ENCODE measurements at regions not wholly inside any gene's neighbourhood (a gene's known extent, or its start where the extent isn't known, plus 50 kb on each side); places are given as distances from the start of the nearest gene placed in this dataset.

DNA sequence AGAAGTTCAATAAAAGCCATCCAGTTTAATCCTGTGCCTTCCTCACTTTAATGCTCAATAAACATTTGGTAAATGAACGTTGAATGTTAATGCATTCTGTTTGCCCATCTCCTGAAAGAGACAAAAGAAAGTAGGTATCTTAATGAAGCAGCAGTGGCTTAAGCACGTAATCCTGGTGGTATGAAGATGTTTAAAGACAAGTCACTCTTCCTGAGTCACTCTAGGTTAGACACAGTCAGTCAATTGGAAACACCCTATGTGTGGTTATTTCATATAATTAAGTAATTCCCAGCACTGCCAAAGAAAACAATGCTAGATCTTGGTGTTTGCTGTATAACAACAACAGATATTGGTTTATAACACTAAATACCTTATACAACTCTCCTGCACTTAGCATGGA, 334.0 kb upstream of the FMN2 start:
- Mint-ChIP-seq H3K27ac (no peak overlapping the region), H3K9me3 (peaks cover 11% of the 10 kb centered on the region), H3K4me3 (no peak overlapping the region), H3K4me1 (no peaks in the 10 kb centered on the region), H3K36me3 (ENCODE audit: low read depth) (no peaks in the 10 kb centered on the region), H3K27me3 (peaks cover 3% of the 10 kb centered on the region)
- intact Hi-C loops (cut with micrococcal nuclease): no loop called here
- no peak for DNase-seq

DNA sequence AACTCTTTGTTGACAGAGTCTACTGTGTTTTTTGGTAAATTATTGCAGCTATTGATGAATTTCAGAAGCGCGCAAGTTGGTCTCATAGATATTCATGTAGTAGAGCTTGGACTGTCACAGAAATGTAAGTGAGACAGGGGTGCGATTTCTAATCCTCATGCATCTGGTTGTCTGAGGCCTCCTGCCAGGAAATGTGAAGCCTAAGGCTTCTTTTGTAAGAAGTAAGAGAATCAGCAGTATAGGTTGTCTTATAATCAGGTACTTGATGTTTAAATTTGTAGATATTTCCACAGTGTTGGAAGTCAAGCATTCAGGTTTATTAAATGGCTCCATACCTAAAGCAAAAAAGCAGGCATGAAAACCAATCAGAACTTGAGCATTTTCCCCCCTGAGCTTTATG, 332.9 kb upstream of the FMN2 start:
- Mint-ChIP-seq H3K4me3 (no peak overlapping the region), H3K27me3 (peaks cover 3% of the 10 kb centered on the region), H3K4me1 (no peaks in the 10 kb centered on the region), H3K36me3 (ENCODE audit: low read depth) (no peaks in the 10 kb centered on the region), H3K9me3 (peaks cover 3% of the 10 kb centered on the region), H3K27ac (no peak overlapping the region)
- DNase-seq: no peak
- intact Hi-C loops (cut with micrococcal nuclease): no loop called here

DNA sequence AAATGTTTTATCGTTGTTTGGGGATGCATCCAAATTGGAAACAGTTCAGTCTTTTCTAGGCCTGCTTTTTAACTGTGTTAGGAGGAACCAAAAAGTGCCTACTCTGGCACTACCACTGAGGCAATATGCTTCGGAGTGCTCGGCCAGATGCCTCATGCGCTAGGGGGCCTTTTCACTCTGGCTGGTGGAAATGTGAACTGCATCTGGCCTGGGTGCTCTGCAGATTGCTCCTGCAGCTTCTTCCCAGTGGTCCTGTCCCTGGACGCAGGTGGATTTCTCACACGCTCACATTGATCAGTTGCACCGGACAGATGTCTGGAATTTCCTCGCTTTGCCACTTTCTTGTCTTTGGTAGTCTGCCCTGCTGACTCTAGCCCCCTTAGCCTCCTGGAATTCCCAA, 330.2 kb upstream of the FMN2 start:
- Mint-ChIP-seq H3K4me1 (no peaks in the 10 kb centered on the region), H3K36me3 (ENCODE audit: low read depth) (no peaks in the 10 kb centered on the region), H3K9me3 (no peaks in the 10 kb centered on the region), H3K27me3 (no peaks in the 10 kb centered on the region), H3K27ac (no peak overlapping the region), H3K4me3 (no peak overlapping the region)
- intact Hi-C loops (cut with micrococcal nuclease): no loop called here
- no peak for DNase-seq

DNA sequence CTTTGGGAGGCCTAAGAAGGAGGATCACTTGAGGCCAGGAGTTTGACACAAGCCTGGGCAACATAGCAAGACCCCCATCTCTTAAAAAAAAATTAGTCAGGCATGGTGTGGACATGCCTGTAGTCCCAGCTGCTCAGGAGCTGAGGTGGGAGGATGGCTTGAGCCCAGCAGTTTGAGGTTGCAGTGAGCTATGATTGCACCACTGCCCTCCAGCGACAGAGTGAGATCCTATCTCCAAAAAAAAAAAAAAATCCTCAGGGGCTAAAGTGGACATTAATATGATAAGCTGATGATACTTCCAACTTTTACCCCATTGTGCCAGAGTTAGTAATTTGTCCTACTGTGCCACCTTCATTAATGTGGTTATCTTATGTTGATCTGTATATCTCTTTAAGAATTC, 327.8 kb upstream of the FMN2 start:
- no peak for DNase-seq

DNA sequence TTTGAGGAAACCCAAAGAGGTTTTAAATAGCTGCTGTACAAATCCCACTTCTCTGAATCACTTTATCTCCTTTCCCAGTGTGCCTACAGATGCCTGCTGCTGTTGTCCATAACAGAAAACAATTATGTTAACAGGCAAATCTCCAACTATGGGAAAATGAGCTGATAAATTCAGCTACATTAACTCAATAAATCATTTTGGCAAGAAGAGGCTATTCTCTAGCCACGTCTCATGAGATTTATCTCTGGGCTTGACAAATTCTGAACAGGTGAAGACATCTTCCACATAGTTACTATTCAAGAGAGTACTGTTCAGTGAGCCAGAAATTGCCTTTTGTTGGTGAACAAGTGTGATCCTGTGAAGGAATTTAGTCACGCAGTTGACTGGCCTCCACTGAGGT, 327.1 kb upstream of the FMN2 start:
- H3K4me1 Mint-ChIP-seq: no peaks in the 10 kb centered on the region
- no peaks in the 10 kb centered on the region for H3K36me3 Mint-ChIP-seq (ENCODE audit: low read depth)
- H3K9me3 Mint-ChIP-seq: no peaks in the 10 kb centered on the region
- DNase-seq: no peak
- no peak overlapping the region for H3K4me3 Mint-ChIP-seq
- intact Hi-C loops (cut with micrococcal nuclease): no loop called here
- no peaks in the 10 kb centered on the region for H3K27me3 Mint-ChIP-seq
- H3K27ac Mint-ChIP-seq: no peak overlapping the region

More for the DNA sequence above, 327.8 kb upstream of the FMN2 start:
- H3K27me3 Mint-ChIP-seq: no peaks in the 10 kb centered on the region
- no peaks in the 10 kb centered on the region for H3K4me1 Mint-ChIP-seq
- no peak overlapping the region for H3K4me3 Mint-ChIP-seq
- H3K27ac Mint-ChIP-seq: no peak overlapping the region
- intact Hi-C loops (cut with micrococcal nuclease): no loop called here
- H3K36me3 Mint-ChIP-seq (ENCODE audit: low read depth): no peaks in the 10 kb centered on the region
- H3K9me3 Mint-ChIP-seq: no peaks in the 10 kb centered on the region

DNA sequence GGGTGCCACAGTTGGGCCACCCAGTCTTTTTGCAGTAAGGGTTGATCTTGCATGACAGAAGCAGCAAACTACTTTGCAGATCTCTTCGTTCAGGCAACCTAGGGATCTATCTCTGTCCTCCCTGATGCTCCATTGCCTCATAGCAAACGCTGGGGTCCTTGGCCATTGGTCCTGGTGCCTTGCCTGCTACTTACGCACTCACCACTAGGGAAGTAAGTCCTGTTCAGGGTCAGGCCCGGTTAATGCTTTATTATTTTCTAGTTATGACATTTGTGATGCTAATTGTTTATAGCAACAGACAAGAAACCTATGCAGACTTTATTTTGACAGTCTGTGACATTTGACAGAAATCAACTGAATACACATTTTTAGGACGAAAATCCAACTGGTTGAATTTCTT, 326.5 kb upstream of the FMN2 start:
- H3K9me3 Mint-ChIP-seq: no peaks in the 10 kb centered on the region
- no peak overlapping the region for H3K27ac Mint-ChIP-seq
- H3K36me3 Mint-ChIP-seq (ENCODE audit: low read depth): no peaks in the 10 kb centered on the region
- intact Hi-C loops (cut with micrococcal nuclease): no loop called here
- no peaks in the 10 kb centered on the region for H3K27me3 Mint-ChIP-seq
- H3K4me3 Mint-ChIP-seq: no peak overlapping the region
- no peaks in the 10 kb centered on the region for H3K4me1 Mint-ChIP-seq
- DNase-seq: no peak

DNA sequence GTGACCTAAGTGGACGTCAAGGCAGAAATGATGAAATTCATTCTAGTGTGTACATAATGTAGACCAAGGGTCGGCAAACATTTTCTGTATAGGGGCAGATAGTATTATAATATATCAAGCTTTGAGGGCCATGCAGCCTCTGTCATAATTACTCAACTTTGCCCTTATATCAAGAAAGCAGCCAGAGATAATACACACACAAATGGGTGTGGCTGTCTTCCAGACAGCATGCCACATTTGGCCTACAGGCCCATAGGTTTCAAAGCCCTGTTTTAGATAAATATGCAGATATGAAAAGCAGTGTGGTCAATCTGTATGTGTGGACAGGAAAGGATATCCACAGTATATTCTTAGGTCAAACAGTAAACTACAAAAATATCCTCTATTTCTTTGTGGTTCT, 320.1 kb upstream of the FMN2 start:
- intact Hi-C loops (cut with micrococcal nuclease): no loop called here
- no peak for DNase-seq
- Mint-ChIP-seq H3K4me3 (no peak overlapping the region), H3K36me3 (ENCODE audit: low read depth) (no peaks in the 10 kb centered on the region), H3K4me1 (no peaks in the 10 kb centered on the region), H3K27ac (no peak overlapping the region), H3K9me3 (peaks cover 5% of the 10 kb centered on the region), H3K27me3 (no peaks in the 10 kb centered on the region)

DNA sequence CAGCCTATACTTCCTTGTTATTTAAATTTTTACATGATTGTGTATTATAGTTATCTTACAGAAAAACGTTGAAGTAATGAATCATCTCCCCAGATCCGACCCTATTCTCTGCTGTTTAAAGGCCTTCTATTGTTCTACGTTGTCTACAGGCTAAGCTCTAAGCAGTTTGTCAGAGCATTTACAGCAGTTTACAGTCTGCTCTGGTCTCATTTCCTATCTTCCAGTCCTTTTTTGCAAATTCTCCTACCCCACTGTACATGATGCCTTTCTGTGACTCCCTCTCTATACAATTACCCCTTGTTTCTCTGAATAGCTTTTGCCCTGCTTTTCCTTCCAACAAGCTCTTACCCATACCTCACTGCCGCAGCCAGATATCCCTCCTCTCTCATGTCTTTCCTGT, 319.2 kb upstream of the FMN2 start:
- no peaks in the 10 kb centered on the region for H3K4me1 Mint-ChIP-seq
- H3K9me3 Mint-ChIP-seq: peaks cover 6% of the 10 kb centered on the region
- no peak overlapping the region for H3K4me3 Mint-ChIP-seq
- intact Hi-C loops (cut with micrococcal nuclease): no loop called here
- DNase-seq: no peak
- H3K36me3 Mint-ChIP-seq (ENCODE audit: low read depth): no peaks in the 10 kb centered on the region
- H3K27ac Mint-ChIP-seq: no peak overlapping the region
- H3K27me3 Mint-ChIP-seq: no peaks in the 10 kb centered on the region

DNA sequence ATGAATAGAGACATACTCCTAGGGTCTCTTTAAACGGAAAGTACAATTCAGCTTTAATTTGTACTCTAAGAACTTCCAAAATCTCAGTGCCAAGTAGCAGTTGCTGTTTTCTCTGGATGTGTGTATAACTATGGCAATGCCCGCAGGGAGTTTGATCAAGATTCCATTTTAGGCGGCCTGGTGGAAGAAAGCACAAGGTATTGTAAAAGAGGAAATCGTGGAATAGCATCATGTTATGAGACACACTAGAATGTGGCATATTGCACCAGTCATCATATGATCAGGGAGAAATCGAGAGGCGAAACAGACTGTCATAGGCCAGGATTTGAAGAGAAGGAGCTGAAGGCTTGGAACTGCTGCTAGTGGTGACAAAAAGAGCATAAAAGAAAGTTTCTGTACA, 316.2 kb upstream of the FMN2 start:
- H3K27ac Mint-ChIP-seq: no peak overlapping the region
- H3K36me3 Mint-ChIP-seq (ENCODE audit: low read depth): no peaks in the 10 kb centered on the region
- H3K9me3 Mint-ChIP-seq: peaks cover 6% of the 10 kb centered on the region
- no peak overlapping the region for H3K4me3 Mint-ChIP-seq
- no peaks in the 10 kb centered on the region for H3K27me3 Mint-ChIP-seq
- DNase-seq: no peak
- intact Hi-C loops (cut with micrococcal nuclease): no loop called here
- H3K4me1 Mint-ChIP-seq: no peaks in the 10 kb centered on the region

DNA sequence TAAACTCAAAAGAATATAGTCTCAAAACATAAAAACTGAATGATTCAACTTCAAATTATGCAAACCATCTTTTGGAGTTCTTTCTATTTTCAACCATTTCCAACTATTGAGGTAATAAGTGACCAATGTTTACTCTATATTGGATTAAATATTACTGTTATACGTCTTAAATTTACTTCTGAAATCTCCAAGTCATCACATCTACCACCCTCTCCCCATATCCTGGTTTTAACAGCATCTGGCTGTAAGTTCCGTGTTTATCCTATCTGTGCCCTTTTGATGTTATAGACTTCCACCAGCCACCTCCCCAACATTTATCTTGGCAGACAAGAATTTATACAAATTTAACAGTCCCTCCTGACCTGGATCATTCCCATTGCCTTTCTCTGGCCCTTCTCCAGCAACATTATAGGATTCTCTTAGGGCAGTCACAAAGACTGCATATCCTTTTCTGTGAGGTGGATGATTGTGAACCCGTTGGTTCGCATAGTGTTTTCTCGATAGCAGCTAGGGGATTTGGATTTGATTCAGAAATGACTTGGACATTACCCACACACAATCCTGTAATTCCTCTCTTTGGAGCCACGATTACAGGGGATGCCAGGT, 313.4 kb upstream of the FMN2 start:
- Mint-ChIP-seq H3K9me3 (peaks cover 12% of the 10 kb centered on the region), H3K4me1 (no peaks in the 10 kb centered on the region), H3K27ac (no peak overlapping the region), H3K4me3 (no peak overlapping the region), H3K27me3 (no peaks in the 10 kb centered on the region), H3K36me3 (ENCODE audit: low read depth) (no peaks in the 10 kb centered on the region)
- intact Hi-C loops (cut with micrococcal nuclease): no loop called here
- DNase-seq: no peak

DNA sequence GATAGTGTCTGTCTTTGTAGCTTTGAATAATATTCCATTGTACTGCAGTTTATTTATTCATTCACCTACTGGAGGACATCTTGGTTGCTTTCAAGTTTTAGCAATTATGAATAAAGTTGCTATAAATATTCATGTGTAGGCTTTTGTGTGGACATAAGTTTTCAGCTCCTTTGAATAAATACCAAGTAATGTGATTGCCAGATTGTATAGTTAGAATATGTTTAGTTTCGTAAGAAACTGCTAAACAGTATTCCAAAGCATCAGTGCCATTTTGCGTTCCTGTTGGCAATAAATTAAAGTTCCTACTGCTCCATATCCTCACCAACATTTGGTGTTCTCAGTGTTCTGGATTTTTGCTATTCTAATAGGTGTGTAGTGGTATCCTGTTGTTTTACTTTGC, 311.7 kb upstream of the FMN2 start:
- no peak overlapping the region for H3K27ac Mint-ChIP-seq
- H3K27me3 Mint-ChIP-seq: no peaks in the 10 kb centered on the region
- H3K9me3 Mint-ChIP-seq: peaks cover 12% of the 10 kb centered on the region
- no peak overlapping the region for H3K4me3 Mint-ChIP-seq
- no peak for DNase-seq
- H3K4me1 Mint-ChIP-seq: no peaks in the 10 kb centered on the region
- no peaks in the 10 kb centered on the region for H3K36me3 Mint-ChIP-seq (ENCODE audit: low read depth)
- intact Hi-C loops (cut with micrococcal nuclease): no loop called here

DNA sequence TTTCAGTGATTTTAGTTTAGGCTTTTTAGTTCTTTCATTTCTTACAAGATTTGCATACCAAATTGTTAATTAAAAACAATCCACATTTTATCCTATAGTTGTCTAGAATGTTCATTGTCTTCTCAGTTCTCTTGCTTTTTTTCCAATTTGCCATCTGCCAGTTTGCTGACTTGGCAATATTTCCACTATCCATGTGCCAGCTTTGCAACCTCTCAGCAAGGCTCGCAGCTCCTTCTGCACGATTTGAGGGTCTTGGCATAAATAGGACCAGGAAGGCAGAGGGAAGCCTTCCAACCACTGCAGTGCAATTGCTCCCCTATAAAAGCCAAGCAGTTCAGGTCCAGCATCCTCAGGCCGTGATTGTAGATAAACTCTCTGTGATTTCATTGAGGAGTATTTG, 306.8 kb upstream of the FMN2 start:
- Mint-ChIP-seq H3K9me3 (peaks cover 5% of the 10 kb centered on the region), H3K27ac (no peak overlapping the region), H3K4me3 (no peak overlapping the region), H3K4me1 (no peaks in the 10 kb centered on the region), H3K27me3 (no peaks in the 10 kb centered on the region), H3K36me3 (ENCODE audit: low read depth) (no peaks in the 10 kb centered on the region)
- no peak for DNase-seq
- intact Hi-C loops (cut with micrococcal nuclease): no loop called here

DNA sequence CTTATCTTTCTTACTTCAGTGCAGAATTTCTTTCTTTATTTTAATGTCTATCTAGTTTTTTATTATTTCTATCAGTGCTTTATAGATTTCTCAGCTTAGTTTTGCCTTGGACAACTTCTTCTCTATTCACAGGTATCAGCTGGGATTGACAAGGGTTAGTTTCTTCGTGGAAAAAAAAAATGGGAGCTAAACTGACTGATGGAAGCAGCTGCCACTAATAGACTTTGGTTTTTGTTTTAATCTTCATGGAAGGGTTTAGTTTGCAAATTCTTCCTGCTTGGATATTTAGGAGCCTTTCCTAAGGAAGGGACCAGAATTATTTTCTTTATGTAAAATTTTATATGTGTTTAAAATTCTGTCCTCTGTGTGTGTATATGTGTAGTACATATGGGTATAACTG, 306.1 kb upstream of the FMN2 start:
- Mint-ChIP-seq H3K4me3 (no peak overlapping the region), H3K36me3 (ENCODE audit: low read depth) (no peaks in the 10 kb centered on the region), H3K9me3 (peaks cover 8% of the 10 kb centered on the region), H3K27ac (no peak overlapping the region), H3K27me3 (no peaks in the 10 kb centered on the region), H3K4me1 (no peaks in the 10 kb centered on the region)
- no peak for DNase-seq
- intact Hi-C loops (cut with micrococcal nuclease): no loop called here

DNA sequence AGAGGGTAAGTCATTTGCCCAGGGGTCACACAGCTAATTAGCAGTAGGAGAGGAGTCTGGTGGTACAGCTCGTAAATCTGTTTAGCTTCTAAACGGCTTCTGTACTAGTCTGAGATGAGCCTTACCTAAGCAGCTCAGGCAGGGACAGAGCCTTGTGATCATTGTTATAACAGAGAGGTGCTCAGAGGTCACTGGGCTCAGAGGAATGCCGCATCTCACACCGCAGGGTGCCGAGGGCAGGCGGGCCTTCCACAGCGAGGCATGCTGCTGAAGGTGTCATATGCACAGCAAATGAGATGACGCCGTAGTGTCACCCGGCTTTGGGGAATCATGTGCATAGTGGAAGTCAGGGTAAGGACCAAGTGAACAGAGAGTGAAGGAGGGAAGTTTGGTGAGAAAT, 305.2 kb upstream of the FMN2 start:
- H3K4me3 Mint-ChIP-seq: no peak overlapping the region
- intact Hi-C loops (cut with micrococcal nuclease): no loop called here
- H3K27ac Mint-ChIP-seq: no peak overlapping the region
- no peaks in the 10 kb centered on the region for H3K27me3 Mint-ChIP-seq
- no peaks in the 10 kb centered on the region for H3K4me1 Mint-ChIP-seq
- H3K36me3 Mint-ChIP-seq (ENCODE audit: low read depth): no peaks in the 10 kb centered on the region
- DNase-seq: no peak
- H3K9me3 Mint-ChIP-seq: peaks cover 5% of the 10 kb centered on the region

DNA sequence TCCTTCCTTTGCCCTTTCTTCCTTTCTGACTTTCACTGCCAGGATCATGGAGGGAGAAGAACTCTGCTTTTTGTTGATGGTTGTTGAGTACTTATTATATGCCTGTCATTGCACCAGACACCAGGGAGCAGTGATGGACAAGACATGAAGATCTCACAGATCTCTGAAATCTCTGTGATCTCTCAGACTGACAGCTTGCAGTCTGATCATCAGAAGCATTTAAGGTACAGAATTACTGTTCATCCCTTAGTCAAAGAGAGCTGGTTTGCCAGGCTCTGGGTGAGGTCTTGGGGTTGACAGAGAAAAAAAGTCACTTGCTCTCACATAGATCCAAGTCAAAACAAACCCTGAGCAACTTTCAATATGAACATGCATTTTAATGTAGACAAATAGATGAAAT, 299.5 kb upstream of the FMN2 start:
- Mint-ChIP-seq H3K36me3 (ENCODE audit: low read depth) (no peaks in the 10 kb centered on the region), H3K27me3 (peaks cover 2% of the 10 kb centered on the region), H3K27ac (no peak overlapping the region), H3K4me1 (no peaks in the 10 kb centered on the region), H3K9me3 (peaks cover 5% of the 10 kb centered on the region), H3K4me3 (no peak overlapping the region)
- no peak for DNase-seq
- intact Hi-C loops (cut with micrococcal nuclease): loop anchor here (5.0 kb wide), 1 partner anchor 105 kb away; no protein-coding TSS in a partner anchor

Measured in activated CD4-positive, alpha-beta T cell treated with anti-CD3 and anti-CD28 coated beads, Interleukin-2, amount 10 ng/mL, durations not matched to agents 24 days and 14 days (primary cell).